ENCODE measurements at regions not wholly inside any gene's neighbourhood (a gene's known extent, or its start where the extent isn't known, plus 50 kb on each side); places are given as distances from the start of the nearest gene placed in this dataset.

DNA sequence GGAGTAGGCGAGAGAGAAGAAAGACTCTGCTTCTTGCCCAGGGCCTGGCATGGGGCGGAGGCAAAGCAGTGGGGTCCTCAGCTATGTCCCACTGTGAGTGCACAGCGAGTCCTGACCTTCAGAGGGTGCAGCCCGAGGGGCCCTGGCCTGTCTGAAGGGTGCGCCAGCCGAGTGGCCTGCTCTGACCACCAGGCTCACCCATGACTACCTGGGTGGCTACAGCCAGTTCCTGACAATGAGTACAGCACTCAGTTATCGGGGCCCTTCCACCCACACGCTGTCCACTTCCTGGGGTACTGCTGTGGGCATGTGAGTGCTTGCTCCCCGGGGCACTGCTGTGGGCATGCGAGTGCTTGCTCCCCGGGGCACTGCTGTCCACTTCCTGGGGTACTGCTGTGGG, 74.1 kb upstream of the B3GAT1 start:
- TF ChIP-seq, protein P1, sequence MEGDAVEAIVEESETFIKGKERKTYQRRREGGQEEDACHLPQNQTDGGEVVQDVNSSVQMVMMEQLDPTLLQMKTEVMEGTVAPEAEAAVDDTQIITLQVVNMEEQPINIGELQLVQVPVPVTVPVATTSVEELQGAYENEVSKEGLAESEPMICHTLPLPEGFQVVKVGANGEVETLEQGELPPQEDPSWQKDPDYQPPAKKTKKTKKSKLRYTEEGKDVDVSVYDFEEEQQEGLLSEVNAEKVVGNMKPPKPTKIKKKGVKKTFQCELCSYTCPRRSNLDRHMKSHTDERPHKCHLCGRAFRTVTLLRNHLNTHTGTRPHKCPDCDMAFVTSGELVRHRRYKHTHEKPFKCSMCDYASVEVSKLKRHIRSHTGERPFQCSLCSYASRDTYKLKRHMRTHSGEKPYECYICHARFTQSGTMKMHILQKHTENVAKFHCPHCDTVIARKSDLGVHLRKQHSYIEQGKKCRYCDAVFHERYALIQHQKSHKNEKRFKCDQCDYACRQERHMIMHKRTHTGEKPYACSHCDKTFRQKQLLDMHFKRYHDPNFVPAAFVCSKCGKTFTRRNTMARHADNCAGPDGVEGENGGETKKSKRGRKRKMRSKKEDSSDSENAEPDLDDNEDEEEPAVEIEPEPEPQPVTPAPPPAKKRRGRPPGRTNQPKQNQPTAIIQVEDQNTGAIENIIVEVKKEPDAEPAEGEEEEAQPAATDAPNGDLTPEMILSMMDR (conservative IDR thresholded peaks at IDR 0.05 in 1 of 2, IDR thresholded peaks at IDR 0.05 in 1 of 2; ENCODE audit: low read depth in 1 of 2, low read length in 2 of 2), result no peak
- no peak for TF ChIP-seq EZH2 (IDR thresholded peaks at IDR 0.05; ENCODE audit: low read length, missing control alignments)
